Left lobe of liver (tissue), 2 donors: ENCODE measurements at regions not wholly inside any gene's neighbourhood (a gene's known extent, or its start where the extent isn't known, plus 50 kb on each side); places are given as distances from the start of the nearest gene placed in this dataset.
"Not testable (repeated sequence)": the region's sequence is repeated elsewhere in the genome, so short reads cannot be mapped to it uniquely, and the experiment has no call there.

Source experiments
- ATAC-seq: fragments of 200-7000 bp; cut with Tn5 transposase; one replicate; pipeline ENCODE4 v1.9.1; 2020; ENCODE audit warnings: mild to moderate bottlenecking, moderate library complexity
- DNase-seq: peaks from one replicate; pipeline ENCODE4 v3.0.0-alpha.2; 2020; ENCODE audit warnings: low spot score
- donor health status: DM: no; HTN: no; CAD: no; lungs with moderate emphysema.
- donor health status: DM: no; HTN: yes; CAD: no.

DNA sequence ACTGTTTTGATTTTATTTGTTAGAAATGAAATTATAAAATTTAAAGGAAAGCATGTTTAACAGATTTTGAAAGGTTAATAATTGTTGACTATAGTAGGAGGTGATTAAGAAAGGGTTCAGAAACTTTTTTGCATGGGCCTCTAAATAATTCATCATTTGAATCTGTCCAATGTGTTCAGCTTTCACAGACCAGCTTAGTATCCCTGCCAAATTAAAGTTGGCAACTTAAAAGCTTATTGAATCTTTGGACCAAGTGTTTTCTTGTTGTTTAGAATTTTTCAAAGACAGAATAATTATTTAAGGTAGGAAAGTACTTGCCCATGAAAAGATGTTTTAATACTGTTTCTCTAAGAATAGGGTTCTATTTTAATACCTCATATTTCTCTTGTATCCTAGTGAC, 466.0 kb downstream of the GJA1 start:
- ATAC-seq (no peak), DNase-seq (no peak)

DNA sequence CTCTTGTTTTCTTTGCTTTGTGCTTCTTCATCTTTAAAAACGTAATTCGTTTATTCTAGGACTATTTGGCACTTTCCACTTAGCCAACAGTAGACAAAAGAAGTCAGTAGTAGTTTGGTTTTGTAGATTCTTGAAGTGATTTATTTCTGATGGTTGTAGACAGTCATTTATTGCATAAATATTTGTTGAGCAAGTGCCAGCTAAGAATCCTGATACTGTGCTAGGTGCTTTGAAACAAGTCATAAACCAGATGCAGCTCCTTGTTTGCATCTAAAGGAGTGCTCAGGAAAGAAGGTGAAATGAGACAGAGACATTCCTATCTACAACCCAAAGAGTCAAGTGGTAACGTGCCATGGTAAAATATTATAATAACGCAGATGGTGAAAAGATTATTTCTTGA, 469.1 kb downstream of the GJA1 start:
- DNase-seq (no peak), ATAC-seq (no peak)

- no peak for ATAC-seq
- DNase-seq: no peak
These were observed 477.5 kb downstream of the GJA1 start for GRCh38 chr6:121912905-121913304.

DNA sequence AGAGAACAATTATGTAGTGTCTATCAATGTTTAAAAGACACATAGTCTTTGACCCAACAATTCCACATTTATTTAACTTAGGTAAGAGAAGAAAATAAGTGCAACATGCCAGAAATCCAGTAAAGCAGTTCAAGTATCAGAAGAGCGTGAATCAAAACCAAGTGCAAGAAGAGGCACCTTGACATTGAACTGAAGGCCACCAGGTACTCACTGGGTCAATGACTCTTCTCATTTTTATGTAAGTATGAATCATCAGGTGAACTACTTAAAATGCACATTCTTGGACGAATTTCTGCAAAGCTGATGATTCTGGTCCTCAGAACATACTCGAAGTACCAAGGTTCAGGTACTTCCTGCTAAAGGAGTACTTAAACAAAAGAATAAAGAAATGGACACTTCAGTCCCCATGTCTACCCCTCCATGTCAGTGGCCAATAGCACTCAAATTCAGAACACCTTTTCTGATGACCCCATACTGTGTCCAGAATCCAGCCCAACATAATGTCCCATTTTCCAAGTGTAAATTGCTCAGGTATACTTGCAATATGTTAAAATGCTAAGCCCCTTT, 481.9 kb downstream of the GJA1 start:
- ATAC-seq: no peak

GRCh38 chr6:121917834-121918559, 481.5 kb upstream of the HSF2 start:
- DNase-seq: no peak
- no peak for ATAC-seq

More for the DNA sequence above, 481.9 kb downstream of the GJA1 start:
- no peak for DNase-seq

- no peak for ATAC-seq
These were observed 478.8 kb upstream of the HSF2 start for GRCh38 chr6:121920616-121921015.

DNA sequence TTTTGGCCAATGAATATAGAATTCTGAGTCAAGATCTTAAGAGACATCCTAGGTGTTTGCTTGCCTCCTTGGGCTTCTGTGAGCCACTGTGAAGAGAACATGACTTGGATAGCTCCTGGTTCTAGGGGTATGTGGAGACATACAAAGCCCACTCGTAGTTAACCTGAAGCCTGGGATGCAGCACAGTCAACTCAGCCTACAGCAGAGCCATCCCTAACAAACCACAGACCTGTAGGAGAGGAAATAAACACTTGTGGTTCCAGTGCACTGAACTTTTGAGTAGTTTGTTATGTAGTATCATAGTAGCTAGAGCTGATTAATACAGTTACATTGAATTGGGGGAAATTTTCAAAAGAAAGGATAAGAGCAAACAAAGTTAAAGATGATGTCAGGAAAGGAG, 474.4 kb upstream of the HSF2 start:
- ATAC-seq (no peak), DNase-seq (no peak)

More at GRCh38 chr6:121920616-121921015, 478.8 kb upstream of the HSF2 start:
- DNase-seq: no peak

DNA sequence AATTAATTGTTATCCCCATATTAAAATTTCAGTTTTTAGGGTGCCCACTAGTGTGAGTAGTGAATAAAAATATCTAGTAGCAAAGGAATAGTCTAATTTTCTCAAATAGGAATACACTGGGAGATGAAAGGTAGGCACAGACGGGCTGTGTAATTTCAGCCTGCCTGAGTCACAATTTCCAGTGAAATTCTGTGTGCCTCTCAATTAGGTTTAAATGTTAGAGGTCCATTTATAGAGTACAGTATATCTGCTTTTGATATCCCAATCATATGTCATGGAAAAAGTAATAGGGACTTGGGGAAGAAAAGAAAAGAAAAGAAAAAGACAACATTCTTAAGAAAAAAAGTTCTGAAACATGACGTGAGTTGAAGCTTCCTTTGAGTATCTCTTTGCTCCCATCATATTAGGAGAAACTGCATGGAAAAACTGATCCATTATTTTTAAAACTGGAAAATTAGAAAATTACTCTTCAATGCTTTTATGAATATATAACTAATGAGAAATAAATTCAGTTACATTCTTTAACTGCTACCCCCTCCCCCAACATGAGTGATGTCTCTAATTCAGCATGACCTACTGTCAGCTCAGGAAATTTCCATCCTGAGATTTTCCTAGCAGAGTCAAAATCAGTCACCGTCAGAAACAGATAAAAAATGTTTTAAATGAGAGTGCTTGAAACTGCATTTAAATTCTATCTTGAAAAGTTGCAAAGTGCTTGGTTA, 473.8 kb upstream of the HSF2 start:
- no peak for DNase-seq
- ATAC-seq: no peak

- DNase-seq (no peak), ATAC-seq (no peak)
These were observed 470.2 kb upstream of the HSF2 start for GRCh38 chr6:121929301-121929700.

GRCh38 chr6:121932076-121932991, 467.1 kb upstream of the HSF2 start:
- DNase-seq (no peak), ATAC-seq (no peak)

DNA sequence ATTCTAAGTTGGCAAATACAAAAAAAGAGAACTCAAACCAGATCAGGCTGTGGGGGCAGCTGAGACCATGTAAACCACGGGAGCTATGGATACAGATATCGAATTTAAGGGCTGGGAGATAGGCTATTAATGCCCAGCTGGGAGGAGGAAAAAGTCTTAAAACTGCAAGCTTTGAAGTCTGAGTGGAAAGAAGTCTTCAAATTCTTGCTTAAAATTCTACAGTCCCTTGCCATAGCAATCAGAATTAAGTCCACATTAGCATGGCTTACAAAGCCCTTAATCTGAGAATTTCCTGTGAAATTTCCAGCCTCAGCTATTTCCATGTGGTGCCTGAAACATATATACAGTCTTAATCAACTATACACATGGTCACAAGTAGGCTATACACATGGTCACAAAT, 465.0 kb upstream of the HSF2 start:
- ATAC-seq: no peak

GRCh38 chr6:121940728-121941127, 458.7 kb upstream of the HSF2 start:
- no peak for DNase-seq
- no peak for ATAC-seq

More for the DNA sequence above, 465.0 kb upstream of the HSF2 start:
- no peak for DNase-seq

GRCh38 chr6:121944354-121944753, 455.1 kb upstream of the HSF2 start:
- no peak for DNase-seq
- no peak for ATAC-seq

DNA sequence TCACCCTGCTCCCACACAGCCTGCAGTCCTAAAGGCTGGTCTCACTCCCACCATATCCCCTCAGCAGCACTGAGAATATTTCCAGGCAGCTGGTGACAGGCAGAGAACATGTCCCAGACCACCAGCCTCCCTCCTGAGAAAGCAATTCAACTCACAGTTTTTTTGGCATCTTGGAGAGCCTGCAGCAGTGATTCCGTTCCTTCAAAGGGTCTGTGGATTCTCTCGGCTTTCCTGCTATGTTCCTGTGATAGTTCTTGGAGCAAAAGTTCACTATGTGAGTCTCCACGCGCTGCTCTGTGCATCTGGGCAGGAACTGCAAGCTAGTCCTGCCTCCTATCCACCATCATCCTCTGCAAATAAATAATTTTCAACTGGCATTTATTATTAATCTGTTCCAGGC, 448.3 kb upstream of the HSF2 start:
- DNase-seq (no peak), ATAC-seq (no peak)

DNA sequence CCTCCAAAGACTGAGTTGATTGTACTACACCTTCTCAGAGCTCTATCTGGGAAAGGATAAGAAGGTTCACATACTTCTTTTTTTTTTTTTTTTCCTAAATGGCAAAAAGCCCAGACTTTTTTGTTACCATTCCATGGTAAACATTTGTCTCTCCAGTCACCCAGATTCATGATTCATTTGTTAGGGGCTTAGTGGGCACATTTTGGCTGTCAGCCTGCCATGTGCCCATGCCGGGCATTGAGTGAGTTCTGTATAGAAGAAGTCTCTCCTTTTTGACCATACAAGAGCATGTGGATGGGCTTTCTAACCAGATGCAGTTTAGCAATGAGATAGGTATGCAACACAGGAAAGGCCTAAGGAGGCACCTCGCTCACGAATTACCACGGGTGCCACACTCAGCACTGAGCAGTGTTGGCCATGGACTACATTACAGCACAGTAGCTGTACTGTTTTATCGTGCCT, 447.5 kb upstream of the HSF2 start:
- ATAC-seq: no peak
- DNase-seq: no peak

- not testable (repeated sequence) for DNase-seq, ATAC-seq
These were observed 444.1 kb upstream of the HSF2 start for GRCh38 chr6:121955401-121955800.

DNA sequence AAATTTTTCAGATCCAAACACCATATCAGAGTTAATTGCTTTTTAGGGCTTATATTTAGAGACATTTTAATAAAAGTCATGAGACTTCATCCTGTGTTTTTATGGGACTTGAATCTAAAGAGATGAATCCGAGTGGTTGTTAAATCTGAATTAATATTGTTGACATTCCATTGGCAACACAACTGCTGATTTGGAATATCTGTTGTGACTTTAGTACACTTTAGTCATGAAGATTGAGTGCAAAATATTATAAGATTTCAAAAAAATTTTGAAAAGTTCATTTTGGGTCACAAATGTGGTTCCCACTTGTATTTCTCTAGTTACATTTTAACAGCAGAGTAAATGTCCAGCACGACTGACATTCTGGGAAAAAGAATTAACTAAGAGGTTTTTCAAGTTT, 442.7 kb upstream of the HSF2 start:
- DNase-seq (no peak), ATAC-seq (no peak)

- ATAC-seq (no peak), DNase-seq (no peak)
These were observed 440.0 kb upstream of the HSF2 start for GRCh38 chr6:121959501-121959900.

GRCh38 chr6:121961619-121962125, 437.8 kb upstream of the HSF2 start:
- no peak for ATAC-seq
- no peak for DNase-seq

- ATAC-seq (no peak), DNase-seq (no peak)
These were observed 435.6 kb upstream of the HSF2 start for GRCh38 chr6:121963826-121964225.

- ATAC-seq (no peak), DNase-seq (no peak)
These were observed 433.7 kb upstream of the HSF2 start for GRCh38 chr6:121965739-121966138.
